OCI-LY1 (cell line): ENCODE measurements at regions not wholly inside any gene's neighbourhood (a gene's known extent, or its start where the extent isn't known, plus 50 kb on each side); places are given as distances from the start of the nearest gene placed in this dataset.

Experiments
- H2AFZ ChIP-seq: fragments of 200-600 bp; sonication (generic), shearing (Covaris generic); 2 replicates; pipeline ENCODE4 v1.6.0; 2014; ENCODE audit warnings: antibody characterized with exemption, mild to moderate bottlenecking, low read length
- H3F3A ChIP-seq: fragments of 200-600 bp; sonication (generic), shearing (Covaris generic); 2 replicates; pipeline ENCODE4 v1.6.0; 2014; ENCODE audit warnings: mild to moderate bottlenecking, antibody characterized with exemption, low read length, moderate library complexity; ENCODE audit not compliant: insufficient read depth
- H3K27ac ChIP-seq: fragments of 200-600 bp; sonication (generic); 2 replicates; pipeline ENCODE4 v1.5.1; 2014; ENCODE audit warnings: low read length, mixed run types, mild to moderate bottlenecking, low read depth; ENCODE audit not compliant: poor library complexity, severe bottlenecking
- H3K27me3 ChIP-seq: fragments of 200-600 bp; sonication (generic); 2 replicates; pipeline ENCODE4 v1.6.0; 2014; ENCODE audit warnings: antibody characterized with exemption, mild to moderate bottlenecking, low read length, moderate library complexity; ENCODE audit not compliant: insufficient read depth
- H3K36me3 ChIP-seq: fragments of 200-600 bp; sonication (generic); 2 replicates; pipeline ENCODE4 v1.6.1; 2014; ENCODE audit warnings: mild to moderate bottlenecking, antibody characterized with exemption, low read length, moderate library complexity, mixed read lengths; ENCODE audit not compliant: insufficient read depth
- H3K4me1 ChIP-seq: fragments of 200-600 bp; sonication (generic); 2 replicates; pipeline ENCODE4 v1.5.1; 2014; ENCODE audit warnings: mild to moderate bottlenecking, low read length, moderate library complexity; ENCODE audit not compliant: insufficient read depth, severe bottlenecking
- H3K4me2 ChIP-seq: fragments of 200-600 bp; sonication (generic), shearing (Covaris generic); 2 replicates; pipeline ENCODE4 v1.6.1; 2014; ENCODE audit warnings: low read length
- H3K4me3 ChIP-seq: fragments of 200-600 bp; sonication (generic); 2 replicates; pipeline ENCODE4 v1.5.1; 2014; ENCODE audit warnings: low read length, low read depth, mild to moderate bottlenecking, mixed read lengths; ENCODE audit not compliant: poor library complexity, severe bottlenecking
- H3K79me2 ChIP-seq: fragments of 200-600 bp; shearing (Covaris generic); 2 replicates; pipeline ENCODE4 v1.6.1; 2016; ENCODE audit warnings: mixed run types, low read length, mixed read lengths; ENCODE audit not compliant: insufficient read depth
- H3K9ac ChIP-seq: fragments of 200-600 bp; sonication (generic), shearing (Covaris generic); 2 replicates; pipeline ENCODE4 v1.6.1; 2014; ENCODE audit warnings: mild to moderate bottlenecking, low read length, mixed read lengths
- H3K9me2 ChIP-seq: fragments of 200-600 bp; sonication (generic), shearing (Covaris generic); 2 replicates; pipeline ENCODE4 v1.6.1; 2014; ENCODE audit warnings: low read depth, mild to moderate bottlenecking, low read length, mixed read lengths
- H3K9me3 ChIP-seq: fragments of 200-600 bp; shearing (Covaris generic); 2 replicates; pipeline ENCODE4 v1.6.1; 2014; ENCODE audit warnings: low read length, mixed read lengths
- H4K20me1 ChIP-seq: fragments of 200-600 bp; sonication (generic), shearing (Covaris generic); 2 replicates; pipeline ENCODE4 v1.6.0; 2016; ENCODE audit warnings: mild to moderate bottlenecking, low read length; ENCODE audit not compliant: insufficient read depth
- CTCF ChIP-seq: fragments of 200-600 bp; sonication (generic), shearing (Covaris generic); IDR thresholded peaks from 2 replicates; pipeline ENCODE4 v1.5.1; 2017; ENCODE audit warnings: mild to moderate bottlenecking, antibody characterized with exemption, low read length, moderate library complexity, mixed read lengths
- EZH2 ChIP-seq: fragments of 200-600 bp; sonication (generic), shearing (Covaris generic); IDR thresholded peaks from 2 replicates; pipeline ENCODE4 v1.8.0; 2017; ENCODE audit warnings: borderline replicate concordance, mixed run types, mild to moderate bottlenecking, antibody characterized with exemption, low read length, moderate library complexity, mixed read lengths

- Histone ChIP-seq H4K20me1 (no peaks in the 10 kb centered on the region), H3K27ac (no peak overlapping the region), H3K4me3 (no peak overlapping the region), H3F3A (no peaks in the 10 kb centered on the region), H3K4me1 (peaks cover 42% of the 10 kb centered on the region), H3K79me2 (no peaks in the 10 kb centered on the region), H3K4me2 (no peak overlapping the region), H3K9me3 (no peaks in the 10 kb centered on the region), H2AFZ (peak overlapping the region; percentile 51; the same call in 1 of the 2 replicates), H3K9ac (no peak overlapping the region), H3K9me2 (no peaks in the 10 kb centered on the region), H3K36me3 (no peaks in the 10 kb centered on the region), H3K27me3 (no peaks in the 10 kb centered on the region)
- no peak for TF ChIP-seq EZH2
- no peak for TF ChIP-seq CTCF
These were observed 220.0 kb upstream of the TPRG1 start for GRCh38 chr3:188951734-188952133.

DNA sequence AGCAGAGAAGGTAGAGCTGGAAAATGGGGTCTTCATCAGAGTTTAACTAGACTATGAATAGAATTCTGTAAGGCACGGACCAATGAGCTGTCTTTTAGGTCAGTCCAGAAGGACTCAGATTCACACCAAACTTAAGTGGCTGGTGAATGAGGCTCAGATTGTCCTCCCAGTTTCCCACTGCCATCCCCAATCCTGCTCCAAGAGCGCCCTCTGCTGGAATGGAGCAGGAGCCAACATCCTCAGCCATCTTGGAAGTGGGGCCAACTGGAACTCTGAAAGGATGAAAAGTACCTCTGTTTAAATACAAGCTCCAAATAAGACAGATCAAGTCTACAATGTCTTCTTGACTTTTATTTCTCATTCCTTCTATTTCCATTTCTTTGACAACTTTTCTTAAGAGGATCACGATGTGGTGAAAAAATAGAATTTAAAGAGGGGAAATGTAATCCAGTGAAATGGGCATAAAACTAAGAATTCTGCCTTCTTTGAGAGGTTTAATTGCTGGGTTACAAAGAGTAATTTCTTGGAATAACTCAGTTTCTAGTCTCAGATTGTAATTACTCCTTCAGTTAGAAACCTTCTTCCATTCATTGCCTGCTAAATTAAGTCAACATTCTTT lies 217.1 kb upstream of the TPRG1 start:
- Histone ChIP-seq H3K27me3 (no peaks in the 10 kb centered on the region), H2AFZ (no peak overlapping the region), H3K9ac (no peak overlapping the region)

DNA sequence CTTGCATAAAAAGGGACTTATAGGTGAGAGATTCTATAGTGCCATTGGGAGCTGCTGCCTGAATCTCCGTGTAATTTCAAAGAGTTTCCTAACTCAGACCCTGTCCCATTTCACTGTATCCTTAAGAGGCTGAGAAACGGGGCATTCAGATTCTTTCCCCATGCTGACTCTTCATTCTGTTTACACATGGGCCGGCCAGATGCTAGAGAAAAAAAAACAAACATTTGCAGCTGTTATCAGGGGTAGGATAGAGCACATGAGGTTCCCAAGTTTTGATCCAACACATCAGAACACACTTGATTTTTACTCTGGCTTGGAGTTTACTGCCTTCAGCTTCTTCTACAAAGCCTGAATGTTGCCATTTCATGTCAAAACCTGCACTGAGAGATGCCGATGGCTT lies 215.9 kb upstream of the TPRG1 start:
- H4K20me1 ChIP-seq: no peaks in the 10 kb centered on the region
- no peaks in the 10 kb centered on the region for H3K9me3 ChIP-seq
- H3K9me2 ChIP-seq: no peaks in the 10 kb centered on the region
- no peak overlapping the region for H3K4me2 ChIP-seq
- H3K79me2 ChIP-seq: no peaks in the 10 kb centered on the region
- H3K27me3 ChIP-seq: no peaks in the 10 kb centered on the region; the same call in 1 of the 2 replicates
- no peak overlapping the region for H3K9ac ChIP-seq
- no peaks in the 10 kb centered on the region for H3K36me3 ChIP-seq
- H2AFZ ChIP-seq: no peak overlapping the region
- H3F3A ChIP-seq: no peaks in the 10 kb centered on the region
- no peak overlapping the region for H3K4me3 ChIP-seq
- peaks cover 19% of the 10 kb centered on the region for H3K4me1 ChIP-seq
- H3K27ac ChIP-seq: no peak overlapping the region
- TF ChIP-seq CTCF: no peak

More for the DNA sequence above, 217.1 kb upstream of the TPRG1 start:
- Histone ChIP-seq H3K9me2 (no peaks in the 10 kb centered on the region), H3K79me2 (no peaks in the 10 kb centered on the region), H3K4me2 (no peak overlapping the region), H3K4me3 (no peak overlapping the region), H3F3A (no peaks in the 10 kb centered on the region), H3K36me3 (no peaks in the 10 kb centered on the region), H4K20me1 (no peaks in the 10 kb centered on the region), H3K9me3 (no peaks in the 10 kb centered on the region), H3K27ac (no peak overlapping the region), H3K4me1 (peaks cover 19% of the 10 kb centered on the region)
- TF ChIP-seq EZH2 (no peak), CTCF (peak; percentile 100)
